GDM1 (cell line): ENCODE measurements at regions not wholly inside any gene's neighbourhood (a gene's known extent, or its start where the extent isn't known, plus 50 kb on each side); places are given as distances from the start of the nearest gene placed in this dataset.

Experiments
- DNase-seq: peaks from one replicate; lab custom pipeline; 2025; lab: John Stamatoyannopoulos, UW

DNA sequence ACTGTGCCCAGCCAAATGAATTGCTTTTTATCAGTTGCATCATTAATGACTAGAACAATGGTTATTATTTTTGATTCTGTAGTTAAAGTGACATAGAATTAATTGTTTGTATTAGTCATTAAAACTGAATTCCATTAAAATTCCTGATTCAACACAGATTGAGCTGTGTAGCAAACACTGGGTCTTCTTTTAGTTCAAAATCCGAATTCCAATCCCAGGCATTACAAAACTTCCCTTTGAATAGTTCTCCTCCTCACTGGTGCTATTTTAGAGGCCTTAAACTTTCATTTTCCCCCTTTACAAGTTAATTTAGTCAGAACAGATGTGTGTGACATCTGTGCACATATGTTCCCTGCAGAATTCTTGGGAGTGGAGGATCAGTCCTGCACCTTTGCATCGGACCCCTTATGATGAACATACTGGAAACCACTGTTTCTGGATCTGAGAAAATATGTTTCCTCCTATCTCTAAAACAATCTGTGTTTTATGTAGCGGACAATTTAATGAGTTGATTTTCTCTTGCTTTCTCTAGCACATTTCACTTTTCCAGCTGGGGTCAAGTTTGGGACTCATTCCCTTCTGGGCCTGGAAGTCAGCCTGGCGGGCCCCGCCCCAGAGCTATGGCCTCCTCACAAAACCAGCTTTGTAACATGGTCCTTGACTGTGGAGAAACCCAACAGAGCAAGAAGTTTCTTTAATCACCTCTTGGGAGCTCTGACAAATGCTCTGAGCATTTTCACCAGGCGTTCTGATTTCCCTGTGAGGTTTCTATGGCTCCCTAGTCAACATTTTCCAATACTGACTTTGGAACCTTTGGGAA is 87.9 kb upstream of the MAMDC2 start:
- no peak for DNase-seq

DNA sequence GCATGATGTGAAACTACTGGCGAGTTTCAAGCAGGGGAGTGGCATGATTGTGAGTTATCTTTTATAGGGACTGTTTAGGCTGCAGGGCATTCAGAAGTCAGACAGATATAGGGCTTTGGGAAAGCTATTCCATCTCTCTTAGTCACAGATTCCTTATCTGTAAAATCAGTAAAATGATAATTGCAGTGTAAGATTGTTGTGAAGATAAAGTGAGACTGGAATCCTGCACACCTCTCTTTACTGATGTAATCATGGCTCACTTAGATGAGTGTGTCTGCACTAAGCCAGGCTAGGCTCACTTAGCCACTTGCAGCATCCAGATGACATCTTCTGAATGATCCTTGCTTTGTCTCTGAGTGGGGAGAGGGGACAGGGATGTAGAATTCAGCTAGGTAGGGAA is 81.8 kb upstream of the MAMDC2 start:
- DNase-seq, result no peak

DNA sequence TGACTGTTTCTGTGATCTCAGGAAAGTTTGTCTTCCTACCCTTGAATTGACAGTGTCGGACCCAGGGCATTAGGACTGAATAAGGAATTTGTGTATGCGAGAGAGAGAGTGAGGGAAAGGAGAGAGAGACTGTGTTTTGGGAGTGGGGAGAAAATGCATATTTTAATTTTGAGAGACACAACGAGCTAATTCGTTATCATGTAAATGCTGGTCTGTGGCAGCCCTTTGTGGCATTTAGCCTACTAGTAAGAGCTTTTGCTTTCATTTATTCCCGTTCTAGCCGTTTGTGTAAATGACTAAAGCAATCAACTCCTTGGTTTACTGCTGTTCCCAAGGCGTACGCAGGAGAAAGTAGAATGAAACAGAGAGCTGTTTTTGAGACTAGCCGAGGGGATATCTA is 79.8 kb upstream of the MAMDC2 start:
- DNase-seq, result no peak

DNA sequence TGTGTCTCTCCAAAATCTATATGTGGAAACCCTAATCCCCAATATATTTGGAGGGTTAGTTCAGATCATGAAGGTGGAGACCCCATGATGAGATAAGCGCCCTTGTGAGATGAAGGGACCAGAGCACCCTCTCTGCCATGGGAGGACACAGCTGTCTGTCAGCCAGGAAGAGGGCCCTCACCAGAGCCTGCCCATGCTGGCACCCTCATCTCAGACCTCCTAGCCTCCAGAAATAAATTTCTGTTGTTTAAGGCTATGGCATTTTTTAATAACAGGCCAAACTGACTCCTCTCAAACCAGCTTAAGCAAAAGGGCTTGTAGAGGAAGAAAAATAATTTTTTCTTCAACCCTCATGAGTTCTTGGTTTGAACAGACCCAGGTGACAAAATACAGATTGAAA is 79.2 kb upstream of the MAMDC2 start:
- DNase-seq, result no peak

DNA sequence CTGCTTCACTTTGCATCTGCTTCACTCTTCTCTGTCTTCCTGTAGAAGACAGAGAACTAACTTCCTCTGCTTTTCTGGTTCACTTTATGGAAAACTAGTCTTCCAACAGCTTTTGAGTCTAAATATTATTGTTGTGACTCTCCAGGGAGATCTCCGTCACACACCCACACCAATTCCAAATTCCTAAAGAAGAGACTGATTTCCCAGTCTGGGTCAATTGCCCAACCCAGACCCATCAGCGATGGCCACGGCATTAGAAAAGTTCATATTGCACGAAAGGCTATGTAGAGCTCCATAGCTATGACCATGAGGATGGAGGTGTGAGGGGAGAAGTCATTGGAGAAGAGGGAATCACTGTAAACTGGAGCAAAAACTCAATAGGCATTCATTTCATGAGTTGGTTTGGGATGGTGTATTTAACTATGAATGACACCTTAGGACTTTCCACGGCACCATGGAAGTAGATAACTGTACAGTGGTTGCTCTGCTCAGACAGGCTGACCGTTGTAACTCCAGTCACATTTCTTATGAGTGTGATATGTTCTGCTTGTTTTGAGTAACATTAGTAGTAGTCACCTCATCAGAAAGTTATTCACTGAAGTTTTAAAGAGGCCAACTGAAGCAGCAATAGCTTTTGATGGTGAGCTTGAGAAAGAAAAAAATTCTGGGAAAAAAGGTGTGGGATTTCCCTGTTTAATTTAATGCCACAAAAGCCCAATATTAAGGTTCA is 78.1 kb upstream of the MAMDC2 start:
- DNase-seq, result no peak

DNA sequence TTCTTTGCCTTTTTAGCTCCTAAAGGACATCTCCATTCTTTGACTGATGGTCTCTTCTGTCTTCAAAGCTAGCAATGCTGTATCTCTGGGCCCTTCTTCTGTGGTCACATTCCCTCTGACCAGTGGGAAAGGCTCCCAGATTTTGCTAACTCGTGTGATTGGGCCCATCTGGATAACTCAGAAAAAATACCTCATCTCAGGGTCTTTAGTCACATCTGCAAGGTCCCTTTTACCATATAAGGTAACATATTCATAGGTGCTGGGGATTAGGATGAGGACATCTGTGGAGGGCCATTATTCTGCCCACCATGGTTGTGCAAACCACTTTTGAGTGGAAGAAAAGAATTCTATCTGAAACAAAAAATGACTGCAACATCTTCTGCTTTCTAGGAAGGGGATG is 76.3 kb upstream of the MAMDC2 start:
- DNase-seq, result no peak

DNA sequence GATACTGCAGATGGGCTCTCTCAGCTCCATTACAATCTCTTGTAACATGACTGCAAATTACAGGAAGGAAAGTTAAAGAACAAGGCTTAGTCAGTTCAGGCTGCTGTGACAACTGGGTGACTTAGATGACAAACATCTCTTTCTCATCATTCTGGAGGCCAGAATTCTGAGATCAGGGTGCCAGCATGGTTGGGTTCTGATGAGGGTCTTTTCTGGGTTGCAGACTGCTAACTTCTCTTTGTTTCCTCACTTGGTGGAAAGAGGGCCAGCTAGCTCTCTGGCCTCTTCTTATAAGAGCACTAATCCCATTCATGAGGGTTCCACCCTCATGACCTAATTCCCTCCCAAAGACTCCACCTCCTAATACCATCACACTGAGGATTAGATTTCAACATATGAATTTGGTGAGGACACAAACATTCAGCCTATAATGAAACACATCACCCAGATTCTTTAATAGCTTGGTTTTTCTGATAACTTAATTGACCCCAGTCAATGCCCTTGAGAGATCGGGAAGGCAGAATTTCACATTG is 73.6 kb upstream of the MAMDC2 start:
- DNase-seq, result no peak

DNA sequence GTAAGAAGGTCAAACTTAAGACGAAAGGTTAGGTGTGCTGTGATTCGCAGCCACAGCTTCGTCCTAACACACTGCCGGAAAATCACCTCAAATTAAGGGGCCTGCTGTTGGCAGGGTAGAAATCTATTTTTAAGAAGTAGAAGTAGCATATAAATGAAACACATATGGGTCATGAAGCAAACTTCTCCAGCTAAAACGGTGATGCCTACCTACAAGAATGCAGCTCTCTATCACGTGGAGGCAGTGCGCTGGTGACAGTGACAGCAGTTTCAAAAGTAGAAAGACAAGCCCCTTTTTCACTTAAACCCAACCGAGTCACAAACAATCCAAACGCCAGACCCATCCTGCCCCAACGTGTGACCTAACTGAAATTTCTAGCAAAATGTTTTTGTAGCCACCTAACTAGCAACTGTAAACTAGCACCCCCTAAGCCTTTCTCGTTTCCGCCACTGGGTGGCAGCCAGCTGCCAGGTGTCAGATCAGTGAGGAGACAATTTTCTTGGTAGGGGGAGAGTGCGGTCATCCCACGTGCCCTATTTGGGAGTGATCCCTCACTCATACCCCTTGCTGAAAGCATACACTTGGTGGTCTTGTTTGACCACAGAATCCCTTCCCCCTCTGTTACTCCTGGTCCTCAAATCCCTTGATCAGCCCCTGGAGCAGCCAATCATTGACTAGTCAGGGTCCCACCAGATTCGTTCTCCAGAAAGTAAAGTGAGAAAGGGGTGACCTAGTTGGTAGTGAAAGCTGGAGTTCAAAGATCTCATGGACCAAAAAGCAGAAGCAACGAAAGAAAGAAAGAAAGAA is 71.8 kb upstream of the MAMDC2 start:
- DNase-seq, result peak; percentile 15

DNA sequence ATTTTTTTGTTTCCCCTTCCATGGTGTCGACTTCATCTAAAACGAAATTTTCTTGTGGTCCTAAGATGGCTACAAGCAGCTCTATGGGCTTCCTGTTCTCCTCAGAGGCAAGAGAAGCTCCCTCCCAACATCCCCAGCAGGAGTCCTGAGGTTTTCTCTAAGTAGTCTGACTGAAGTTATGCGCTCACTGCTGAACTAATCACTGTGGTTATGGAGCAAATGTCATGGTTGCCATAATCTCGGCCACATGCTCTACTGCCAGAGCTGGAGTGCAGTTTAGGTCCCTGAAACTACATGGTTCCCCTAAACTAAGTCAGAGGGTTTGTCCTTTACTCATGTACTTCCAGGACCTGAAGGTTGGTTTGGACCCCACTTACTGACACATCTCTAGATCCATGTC is 68.0 kb upstream of the MAMDC2 start:
- DNase-seq, result no peak

DNA sequence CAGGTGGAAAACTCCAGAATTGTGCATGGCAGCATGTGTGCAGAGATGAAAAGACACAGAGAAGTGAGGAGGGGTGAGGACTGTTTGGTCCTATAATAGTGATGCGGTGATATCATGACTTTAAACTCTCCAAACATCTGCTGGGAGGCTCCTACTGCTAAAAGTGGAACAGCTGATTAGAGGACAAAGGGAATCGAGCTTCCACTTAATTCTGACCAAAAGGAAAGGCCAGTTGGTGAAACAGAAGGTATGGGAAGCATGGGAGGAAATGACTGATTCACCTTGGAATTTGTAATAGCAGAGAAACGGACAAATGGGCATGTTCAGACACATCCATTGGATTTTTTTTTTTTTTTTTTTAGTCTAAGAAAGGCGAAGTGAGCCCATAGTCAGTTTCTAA is 67.5 kb upstream of the MAMDC2 start:
- DNase-seq, result no peak

DNA sequence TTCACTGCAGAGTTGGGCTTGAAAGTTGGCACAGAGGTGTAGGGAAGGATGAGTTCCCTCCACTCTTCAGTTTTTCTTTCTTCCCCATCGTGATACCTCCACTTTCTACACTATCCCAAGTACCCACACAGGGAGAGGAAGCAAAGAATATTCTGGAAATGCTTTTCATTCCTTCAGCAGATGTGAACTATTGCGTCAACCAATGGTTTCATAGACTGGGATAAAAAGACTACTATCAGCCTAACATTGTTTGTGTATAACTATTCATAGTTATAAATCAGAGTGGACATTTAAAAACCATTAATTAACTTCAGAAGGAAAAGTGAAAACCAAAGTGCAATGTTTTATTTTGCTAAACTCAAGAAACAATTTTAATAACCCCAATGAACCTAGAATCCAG is 63.6 kb upstream of the MAMDC2 start:
- DNase-seq, result no peak

DNA sequence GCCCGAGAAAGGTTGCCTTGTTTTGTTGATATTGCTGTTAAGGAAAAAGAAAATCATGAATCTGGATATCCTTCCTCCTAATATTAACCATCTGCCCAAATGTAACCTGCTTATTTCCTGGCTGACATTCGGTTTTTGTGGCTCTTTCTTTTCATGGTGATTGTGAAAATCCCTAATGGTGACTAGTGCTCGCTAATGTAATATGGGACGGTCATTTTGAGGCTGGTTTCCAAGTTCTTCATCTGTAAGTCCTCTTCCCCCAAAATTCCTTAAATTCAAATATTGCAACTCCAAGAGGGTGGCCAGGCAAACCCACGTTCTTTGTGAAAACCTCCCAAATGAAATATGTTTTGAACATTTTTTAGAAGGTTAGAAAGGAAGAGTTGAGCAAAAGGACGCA is 63.1 kb upstream of the MAMDC2 start:
- DNase-seq, result no peak

DNA sequence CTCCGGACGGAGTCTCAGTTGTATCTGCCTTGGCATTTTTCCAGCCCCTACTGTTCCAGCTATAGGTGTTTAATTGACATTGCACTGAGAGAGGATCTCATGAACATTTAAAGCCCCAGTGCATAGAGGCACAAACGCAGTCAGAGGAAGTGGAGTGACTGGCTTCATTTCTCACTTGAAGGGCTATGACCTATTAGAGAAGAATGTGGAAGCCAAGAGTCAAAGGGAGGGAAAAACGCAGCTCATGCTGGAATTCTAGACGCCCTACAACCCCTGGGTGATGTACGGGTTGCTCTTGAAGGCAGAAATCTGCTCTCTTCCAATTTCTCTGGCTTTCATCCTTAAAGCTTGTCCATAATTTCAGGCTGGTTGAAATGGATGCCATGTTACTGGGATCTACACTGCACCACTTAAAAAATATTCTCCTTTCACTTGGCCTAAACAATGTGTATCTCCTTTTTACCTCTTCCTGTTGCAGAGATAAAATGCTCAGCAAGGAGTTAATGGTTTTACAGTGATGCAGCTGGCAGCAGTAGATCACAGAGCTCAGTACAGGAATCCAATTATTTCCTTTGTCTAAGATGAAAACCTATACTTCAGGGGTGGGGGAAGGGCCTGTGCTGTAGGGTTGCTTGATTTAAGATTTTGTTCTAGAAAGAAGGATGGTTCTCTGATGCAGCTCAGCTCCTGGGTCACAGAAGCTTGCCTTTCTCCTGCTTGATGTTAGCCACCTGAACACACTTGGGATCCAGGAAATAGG is 61.8 kb upstream of the MAMDC2 start:
- DNase-seq, result no peak

DNA sequence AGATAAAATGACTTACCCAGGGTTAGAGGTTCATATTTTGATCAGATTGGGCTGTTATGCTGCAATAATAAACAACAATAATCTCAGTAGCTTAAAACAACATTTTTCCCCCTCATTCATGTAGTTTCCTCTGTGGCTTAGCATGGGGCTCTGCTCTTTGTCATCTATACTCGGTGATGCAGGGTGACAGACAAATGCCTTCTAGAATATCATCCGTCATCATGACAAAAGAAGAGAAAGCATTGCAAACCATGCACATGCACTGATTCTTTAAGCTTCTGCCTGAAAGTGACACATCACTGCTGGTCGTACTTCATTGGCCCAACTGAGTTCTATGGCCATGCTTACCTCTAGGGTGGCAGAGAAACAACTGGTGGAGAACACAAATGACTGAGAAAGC is 58.8 kb upstream of the MAMDC2 start:
- no peak for DNase-seq

DNA sequence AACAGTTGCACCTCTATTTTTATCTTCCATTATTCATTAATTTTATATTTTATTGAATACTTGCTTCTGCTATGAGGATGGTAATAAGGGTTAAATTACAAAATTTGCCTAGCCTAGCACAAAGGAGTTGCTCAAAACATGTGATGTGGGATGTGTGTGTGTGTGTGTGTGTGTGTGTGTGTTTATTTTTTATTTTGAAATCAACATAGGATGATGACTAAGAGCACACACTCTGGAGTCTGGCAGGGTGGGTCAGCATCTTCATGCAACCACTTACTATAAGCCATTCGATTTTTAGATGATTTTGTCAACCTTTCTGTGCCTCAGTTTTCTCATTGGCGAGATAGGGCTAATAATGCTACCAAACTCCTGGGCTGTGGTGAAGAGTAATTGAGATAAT is 57.7 kb upstream of the MAMDC2 start:
- no peak for DNase-seq

DNA sequence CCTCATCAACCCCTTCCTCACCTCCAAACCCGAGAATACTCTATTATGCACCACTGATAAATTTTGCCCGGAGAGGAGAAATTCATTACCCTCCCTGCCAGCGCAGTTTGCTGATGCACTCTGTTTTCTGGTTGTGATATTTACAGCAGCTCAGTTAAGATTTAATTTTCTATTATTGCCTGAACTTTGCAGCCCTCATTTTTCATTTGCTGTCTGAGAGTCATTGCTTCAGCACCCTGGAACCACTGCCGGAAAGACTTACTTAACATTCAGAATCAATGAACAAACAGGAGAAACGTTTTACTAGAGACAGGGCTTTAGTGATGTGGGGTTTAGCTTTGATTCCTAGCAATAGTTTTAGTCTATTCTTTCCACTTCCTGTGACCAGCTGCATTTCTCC is 56.7 kb upstream of the MAMDC2 start:
- DNase-seq, result no peak

DNA sequence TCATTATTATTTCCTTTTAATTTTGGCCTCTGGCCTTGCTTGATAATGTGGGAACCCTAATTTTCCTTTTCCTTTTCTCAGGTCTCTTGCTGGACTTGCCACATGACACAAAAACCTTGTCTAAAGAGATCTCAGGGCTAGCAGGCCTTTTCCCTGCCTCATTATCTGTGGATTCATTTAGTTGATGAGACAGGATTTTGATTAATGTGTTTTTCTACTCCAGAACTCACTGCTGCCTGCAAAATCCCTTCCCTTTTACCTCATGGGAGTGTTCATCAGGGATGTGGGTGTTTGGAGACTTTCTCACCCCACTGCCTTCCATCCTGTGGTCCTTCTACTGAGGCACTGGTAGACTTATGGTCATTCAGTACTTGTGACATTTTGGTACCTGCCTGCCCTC is 56.2 kb upstream of the MAMDC2 start:
- no peak for DNase-seq

DNA sequence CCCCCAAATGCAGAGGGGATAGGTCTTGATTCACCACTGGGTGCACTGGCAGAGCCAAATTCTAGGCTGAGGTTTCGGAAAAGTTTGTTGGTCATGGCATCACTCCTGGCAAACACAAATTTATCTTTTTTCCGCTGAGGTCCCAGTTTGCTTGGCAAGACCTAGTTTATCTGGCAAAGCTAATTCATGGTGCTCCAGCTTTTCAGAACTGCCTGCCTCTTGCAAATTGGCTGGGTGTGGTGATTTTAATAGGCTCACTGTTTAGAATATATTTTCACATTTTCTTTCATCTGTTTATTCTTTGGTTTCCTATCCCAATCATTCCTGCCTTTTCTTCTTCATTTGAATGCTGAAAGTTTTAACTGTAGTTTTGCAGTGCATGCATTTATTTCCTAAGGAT is 50.5 kb upstream of the MAMDC2 start:
- DNase-seq, result no peak
